Activated T-cell treated with anti-CD3 and anti-CD28 coated beads for 24 hours (primary cell): ENCODE measurements at regions not wholly inside any gene's neighbourhood (a gene's known extent, or its start where the extent isn't known, plus 50 kb on each side); places are given as distances from the start of the nearest gene placed in this dataset.
"Not testable (repeated sequence)": the region's sequence is repeated elsewhere in the genome, so short reads cannot be mapped to it uniquely, and the experiment has no call there.

ENCODE experiments used
- DNase-seq: peaks from one replicate; pipeline ENCODE4 v3.0.0-alpha.2; 2020; ENCODE audit warnings: low read depth

GRCh38 chr6:134784336-134784735 lies 165.6 kb downstream of the ALDH8A1 start:
- DNase-seq: no peak

- no peak for DNase-seq
These were observed 171.5 kb downstream of the ALDH8A1 start for GRCh38 chr6:134778431-134778830.

GRCh38 chr6:134774201-134774638 lies 175.7 kb downstream of the ALDH8A1 start:
- no peak for DNase-seq

GRCh38 chr6:134772671-134773360 lies 177.1 kb downstream of the ALDH8A1 start:
- DNase-seq: no peak

GRCh38 chr6:134768931-134769330 lies 181.0 kb downstream of the ALDH8A1 start:
- no peak for DNase-seq

- DNase-seq: no peak
These were observed 183.4 kb downstream of the ALDH8A1 start for GRCh38 chr6:134766497-134766896.

GRCh38 chr6:134764741-134765140 lies 185.2 kb downstream of the ALDH8A1 start:
- DNase-seq: no peak

- DNase-seq: not testable (repeated sequence)
These were observed 186.3 kb downstream of the ALDH8A1 start for GRCh38 chr6:134763575-134763974.

GRCh38 chr6:134758621-134759020 lies 191.3 kb downstream of the ALDH8A1 start:
- DNase-seq: no peak

- DNase-seq: no peak
These were observed 192.0 kb downstream of the ALDH8A1 start for GRCh38 chr6:134757911-134758361.

GRCh38 chr6:134756374-134757025 lies 193.4 kb downstream of the ALDH8A1 start:
- DNase-seq: no peak

GRCh38 chr6:134754013-134754690 lies 195.7 kb downstream of the ALDH8A1 start:
- DNase-seq: no peak

GRCh38 chr6:134753001-134753400 lies 196.9 kb downstream of the ALDH8A1 start:
- no peak for DNase-seq

GRCh38 chr6:134752445-134752844 lies 197.5 kb downstream of the ALDH8A1 start:
- no peak for DNase-seq

- DNase-seq: no peak
These were observed 199.2 kb downstream of the ALDH8A1 start for GRCh38 chr6:134750669-134751068.

- DNase-seq: no peak
These were observed 201.4 kb downstream of the ALDH8A1 start for GRCh38 chr6:134748484-134748883.

- DNase-seq: not testable (repeated sequence)
These were observed 202.7 kb downstream of the ALDH8A1 start for GRCh38 chr6:134747197-134747596.

- DNase-seq: no peak
These were observed 203.8 kb downstream of the ALDH8A1 start for GRCh38 chr6:134746140-134746539.

GRCh38 chr6:134745192-134745591 lies 204.7 kb downstream of the ALDH8A1 start:
- not testable (repeated sequence) for DNase-seq

GRCh38 chr6:134744301-134744700 lies 205.6 kb downstream of the ALDH8A1 start:
- DNase-seq: no peak

- no peak for DNase-seq
These were observed 208.7 kb downstream of the ALDH8A1 start for GRCh38 chr6:134741200-134741536.

- DNase-seq: no peak
These were observed 209.3 kb downstream of the ALDH8A1 start for GRCh38 chr6:134740473-134741199.

GRCh38 chr6:134740027-134740373 lies 209.9 kb downstream of the ALDH8A1 start:
- DNase-seq: no peak
